Breast epithelium (tissue), 4 donors: ENCODE measurements at regions not wholly inside any gene's neighbourhood (a gene's known extent, or its start where the extent isn't known, plus 50 kb on each side); places are given as distances from the start of the nearest gene placed in this dataset.

Source experiments
- DNase-seq, 2 donors: peaks; one replicate each; pipeline ENCODE4 v3.0.0-alpha.2; 2019; ENCODE audit warnings: low spot score in 2 of 2
- H3K27ac ChIP-seq, 2 donors: fragments of 200-600 bp; sonication (generic) in 1 of 2; one replicate each; pipeline ENCODE4 v1.5.1; 2016 to 2019; ENCODE audit warnings: mild to moderate bottlenecking in 1 of 2
- H3K27me3 ChIP-seq, 2 donors: fragments of 200-600 bp; sonication (generic) in 1 of 2; one replicate each; pipeline versions ENCODE4 v1.5.1 to v1.6.0; 2017 to 2019; ENCODE audit warnings: control low read depth in 1 of 2, mild to moderate bottlenecking in 1 of 2
- H3K36me3 ChIP-seq: fragments of 200-600 bp; one replicate; pipeline ENCODE4 v1.5.1; 2019
- H3K4me1 ChIP-seq, 2 donors: fragments of 200-600 bp; sonication (generic); one replicate each; pipeline ENCODE4 v1.5.1; 2016 to 2019; ENCODE audit warnings: control low read depth in 1 of 2
- H3K4me3 ChIP-seq, 3 donors: fragments of 200-600 bp; sonication (generic); 1 replicate in 2 of 3; 2 replicates in 1 of 3; pipeline ENCODE4 v1.5.1; 2016 to 2019; ENCODE audit warnings: mild to moderate bottlenecking in 3 of 3, moderate library complexity in 2 of 3
- H3K9me3 ChIP-seq, 2 donors: fragments of 200-600 bp; sonication (generic) in 1 of 2; one replicate each; pipeline ENCODE4 v1.5.1; 2016 to 2019; ENCODE audit warnings: control low read depth in 1 of 2
- CTCF ChIP-seq, 3 donors: fragments of 450-650 bp; IDR thresholded peaks; one replicate each; pipeline ENCODE4 v1.5.1; 2016 to 2017; ENCODE audit warnings: antibody characterized with exemption in 3 of 3, mild to moderate bottlenecking in 3 of 3, moderate library complexity in 3 of 3
- POLR2A ChIP-seq: fragments of 450-650 bp; IDR thresholded peaks from one replicate; pipeline ENCODE4 v1.6.1; 2016; ENCODE audit warnings: antibody characterized with exemption, mild to moderate bottlenecking, moderate library complexity
- POLR2AphosphoS5 ChIP-seq, 3 donors: sonication (generic); formaldehyde crosslinking; IDR thresholded peaks; one replicate each; pipeline ENCODE4 v1.6.1; 2017; ENCODE audit warnings: antibody characterized with exemption in 3 of 3
- intact Hi-C: fragments of 100-400 bp; cut with DNase I; formaldehyde crosslinking; loops from one replicate; pipeline ENCODE4 v1.15.1; 2023; ENCODE audit warnings: low total_unique reads

DNA sequence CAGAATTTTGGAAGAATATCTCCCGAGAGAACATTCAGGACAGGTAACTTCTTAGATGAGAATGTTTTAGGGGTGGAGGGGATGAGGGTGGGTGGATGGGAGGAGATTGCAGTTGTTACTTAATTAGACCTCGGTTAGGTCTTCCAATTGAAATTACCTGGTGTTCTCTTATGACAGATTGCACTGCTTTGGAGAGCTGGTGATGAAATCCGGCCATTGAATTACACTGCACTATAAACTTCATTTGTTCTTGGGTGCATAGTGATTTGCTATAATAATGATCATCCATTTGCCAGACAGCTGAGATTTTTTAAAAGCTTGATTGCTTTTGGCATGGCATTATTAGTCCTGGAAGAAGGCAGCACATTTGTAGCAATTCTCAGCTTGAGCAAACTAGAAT is 427.6 kb downstream of the GBA3 start:
- Histone ChIP-seq H3K36me3 (no peaks in the 10 kb centered on the region), H3K4me3 (no peak overlapping the region), H3K27ac (no peak overlapping the region), H3K9me3 (no peaks in the 10 kb centered on the region), H3K4me1 (no peaks in the 10 kb centered on the region), H3K27me3 (no peaks in the 10 kb centered on the region)
- intact Hi-C loops = no loop called here
- DNase-seq = no peak
- TF ChIP-seq POLR2AphosphoS5 (IDR thresholded peaks at IDR 0.05) (no peak), CTCF (IDR thresholded peaks at IDR 0.05) (no peak), POLR2A (no peak)

DNA sequence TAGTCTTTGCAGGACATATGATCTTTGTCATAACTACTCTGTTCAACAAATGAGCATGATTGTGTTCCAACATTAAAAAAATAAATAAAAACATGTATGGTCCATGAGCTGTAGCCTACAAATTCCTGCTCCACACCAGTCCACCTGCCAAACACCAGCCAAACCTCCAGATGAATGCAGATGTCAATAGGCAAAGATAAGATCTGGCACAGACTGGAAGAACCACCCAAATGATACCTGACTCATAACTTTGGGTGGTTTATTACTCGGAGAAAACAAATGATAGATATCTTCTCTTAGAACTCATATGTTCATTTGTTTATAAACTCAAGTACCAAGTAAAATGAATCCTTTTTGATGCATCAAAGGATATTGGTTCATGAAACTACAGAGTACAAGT is 425.1 kb downstream of the GBA3 start:
- TF ChIP-seq CTCF (IDR thresholded peaks at IDR 0.05) = no peak
- no peak for TF ChIP-seq POLR2AphosphoS5 (IDR thresholded peaks at IDR 0.05)
- no peak for TF ChIP-seq POLR2A
- no peak overlapping the region for H3K4me3 ChIP-seq
- no peak overlapping the region for H3K27ac ChIP-seq
- H3K36me3 ChIP-seq = no peaks in the 10 kb centered on the region
- no peaks in the 10 kb centered on the region for H3K4me1 ChIP-seq
- no peak for DNase-seq
- H3K27me3 ChIP-seq = no peaks in the 10 kb centered on the region
- intact Hi-C loops = no loop called here
- H3K9me3 ChIP-seq = no peaks in the 10 kb centered on the region

DNA sequence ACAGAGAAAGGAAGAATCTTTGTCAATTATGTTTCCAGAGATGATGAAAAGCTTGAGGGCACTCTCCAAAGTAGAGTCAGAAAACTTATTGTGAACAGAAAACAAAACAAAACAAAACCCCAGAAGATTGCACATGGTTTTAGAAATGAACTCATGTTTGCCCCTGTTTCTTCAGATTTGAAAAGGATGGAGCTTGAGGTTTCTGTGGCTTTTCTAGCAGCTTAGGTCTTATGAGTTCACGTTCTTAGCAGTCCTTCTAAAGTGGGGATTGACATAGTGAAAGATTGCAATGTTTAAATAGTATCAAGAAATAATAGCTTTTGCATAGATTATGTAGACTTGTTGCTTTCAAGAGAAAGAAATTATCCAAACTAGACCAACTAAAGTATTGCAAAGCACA is 421.8 kb downstream of the GBA3 start:
- intact Hi-C loops = no loop called here
- H3K4me1 ChIP-seq = no peaks in the 10 kb centered on the region
- H3K36me3 ChIP-seq = no peaks in the 10 kb centered on the region
- no peak overlapping the region for H3K4me3 ChIP-seq
- no peak overlapping the region for H3K27ac ChIP-seq
- no peak for DNase-seq
- H3K9me3 ChIP-seq = no peaks in the 10 kb centered on the region
- H3K27me3 ChIP-seq = no peaks in the 10 kb centered on the region
- TF ChIP-seq CTCF (IDR thresholded peaks at IDR 0.05) (no peak), POLR2A (no peak), POLR2AphosphoS5 (IDR thresholded peaks at IDR 0.05) (no peak)

GRCh38 chr4:23113104-23113503 is 420.4 kb downstream of the GBA3 start:
- no peak for TF ChIP-seq POLR2AphosphoS5 (IDR thresholded peaks at IDR 0.05)
- TF ChIP-seq CTCF (IDR thresholded peaks at IDR 0.05) = no peak
- TF ChIP-seq POLR2A = no peak
- H3K4me3 ChIP-seq = no peak overlapping the region
- no peaks in the 10 kb centered on the region for H3K27me3 ChIP-seq
- no peaks in the 10 kb centered on the region for H3K36me3 ChIP-seq
- no peaks in the 10 kb centered on the region for H3K4me1 ChIP-seq
- DNase-seq = no peak
- no peaks in the 10 kb centered on the region for H3K9me3 ChIP-seq
- no peak overlapping the region for H3K27ac ChIP-seq
- intact Hi-C loops = no loop called here

- no peaks in the 10 kb centered on the region for H3K4me1 ChIP-seq
- no peaks in the 10 kb centered on the region for H3K27me3 ChIP-seq
- H3K4me3 ChIP-seq = no peak overlapping the region
- H3K27ac ChIP-seq = no peak overlapping the region
- intact Hi-C loops = no loop called here
- no peaks in the 10 kb centered on the region for H3K9me3 ChIP-seq
- no peak for DNase-seq
- TF ChIP-seq POLR2A = no peak
- no peak for TF ChIP-seq CTCF (IDR thresholded peaks at IDR 0.05)
- TF ChIP-seq POLR2AphosphoS5 (IDR thresholded peaks at IDR 0.05) = no peak
- H3K36me3 ChIP-seq = no peaks in the 10 kb centered on the region
These were observed 413.8 kb downstream of the GBA3 start for GRCh38 chr4:23106516-23106915.
